Spleen (tissue), 11 donors: ENCODE measurements at regions not wholly inside any gene's neighbourhood (a gene's known extent, or its start where the extent isn't known, plus 50 kb on each side); places are given as distances from the start of the nearest gene placed in this dataset.

Experiments
- DNase-seq: peaks from one replicate; pipeline ENCODE4 v3.0.0-alpha.2; 2020
- H3K27ac ChIP-seq, 8 donors: fragments of 200-600 bp; sonication (generic) in 7 of 8; 1 replicate in 4 of 8; 2 replicates in 4 of 8; pipeline versions ENCODE4 v1.5.0 to v1.8.0; 2016 to 2021; ENCODE audit warnings: inconsistent platforms in 4 of 8, mild to moderate bottlenecking in 4 of 8, moderate library complexity in 1 of 8
- H3K27me3 ChIP-seq, 7 donors: fragments of 200-600 bp; sonication (generic) in 6 of 7; replicated peaks in 1 of 7; 1 replicate in 4 of 7; 2 replicates in 3 of 7; pipeline versions ENCODE4 v1.5.0 to v1.8.0; 2016 to 2021; ENCODE audit warnings: inconsistent platforms in 3 of 7, mild to moderate bottlenecking in 1 of 7
- H3K36me3 ChIP-seq, 6 donors: fragments of 200-600 bp; sonication (generic) in 5 of 6; 1 replicate in 4 of 6; 2 replicates in 2 of 6; pipeline versions ENCODE4 v1.5.0 to v1.8.0; 2016 to 2021; ENCODE audit warnings: inconsistent platforms in 2 of 6
- H3K4me1 ChIP-seq, 6 donors: fragments of 200-600 bp; sonication (generic) in 5 of 6; 1 replicate in 3 of 6; 2 replicates in 3 of 6; pipeline versions ENCODE4 v1.5.0 to v1.8.0; 2016 to 2021; ENCODE audit warnings: inconsistent platforms in 3 of 6
- H3K4me3 ChIP-seq, 8 donors: fragments of 200-600 bp; sonication (generic) in 7 of 8; 1 replicate in 4 of 8; 2 replicates in 4 of 8; pipeline versions ENCODE4 v1.5.0 to v1.8.0; 2016 to 2021; ENCODE audit warnings: inconsistent platforms in 4 of 8, mild to moderate bottlenecking in 4 of 8, moderate library complexity in 2 of 8
- H3K9me3 ChIP-seq, 8 donors: fragments of 200-600 bp; sonication (generic) in 7 of 8; 1 replicate in 4 of 8; 2 replicates in 4 of 8; pipeline versions ENCODE4 v1.5.0 to v1.8.0; 2016 to 2021; ENCODE audit warnings: inconsistent platforms in 4 of 8
- POLR2A ChIP-seq, 3 donors: fragments of 450-650 bp; IDR thresholded peaks; one replicate each; pipeline ENCODE4 v1.5.1; 2017; ENCODE audit warnings: antibody characterized with exemption in 3 of 3, mild to moderate bottlenecking in 1 of 3
- POLR2AphosphoS5 ChIP-seq, 3 donors: sonication (generic); formaldehyde crosslinking; IDR thresholded peaks; one replicate each; pipeline ENCODE4 v1.5.1; 2017; ENCODE audit warnings: antibody characterized with exemption in 3 of 3
- WGBS, 5 donors: extraction: QIAGEN DNeasy Blood & Tissue Kit in 3 of 5; methylation state at CpG; one replicate each; pipeline versions ENCODE4 v1.1.5 to v1.1.7; 2013 to 2018; 5-methylcytosine and 5-hydroxymethylcytosine counted together
- intact Hi-C: fragments of 100-400 bp; cut with DNase I; formaldehyde crosslinking; loops from one replicate; pipeline ENCODE4 v1.15.0; 2023; ENCODE audit warnings: low total_unique reads
- TF ChIP-seq, protein P1 (sequence below), 11 experiments: fragments of 200-600 bp in 7 of 11; fragments of 450-650 bp in 4 of 11; sonication (generic) in 4 of 11; IDR thresholded peaks in 8 of 11; conservative IDR thresholded peaks in 3 of 11; 1 replicate in 7 of 11; 2 replicates in 4 of 11; pipeline versions ENCODE4 v1.4.0 to v1.8.0; 2016 to 2021; ENCODE audit warnings: antibody characterized with exemption in 11 of 11, inconsistent platforms in 4 of 11, mild to moderate bottlenecking in 1 of 11
- donor health status: healthy with polysubstance abuse.
- donor health status: DM: no; HTN: no; CAD: no; lungs with moderate emphysema.
- donor health status: DM: no; HTN: no; CAD: no.
- donor health status: Bipolar disorder and iron deficiency.
- donor health status: healthy.
- donor health status: DM: no; HTN: no; CAD: no.
- donor health status: DM: yes; HTN: yes; CAD: no.

DNA sequence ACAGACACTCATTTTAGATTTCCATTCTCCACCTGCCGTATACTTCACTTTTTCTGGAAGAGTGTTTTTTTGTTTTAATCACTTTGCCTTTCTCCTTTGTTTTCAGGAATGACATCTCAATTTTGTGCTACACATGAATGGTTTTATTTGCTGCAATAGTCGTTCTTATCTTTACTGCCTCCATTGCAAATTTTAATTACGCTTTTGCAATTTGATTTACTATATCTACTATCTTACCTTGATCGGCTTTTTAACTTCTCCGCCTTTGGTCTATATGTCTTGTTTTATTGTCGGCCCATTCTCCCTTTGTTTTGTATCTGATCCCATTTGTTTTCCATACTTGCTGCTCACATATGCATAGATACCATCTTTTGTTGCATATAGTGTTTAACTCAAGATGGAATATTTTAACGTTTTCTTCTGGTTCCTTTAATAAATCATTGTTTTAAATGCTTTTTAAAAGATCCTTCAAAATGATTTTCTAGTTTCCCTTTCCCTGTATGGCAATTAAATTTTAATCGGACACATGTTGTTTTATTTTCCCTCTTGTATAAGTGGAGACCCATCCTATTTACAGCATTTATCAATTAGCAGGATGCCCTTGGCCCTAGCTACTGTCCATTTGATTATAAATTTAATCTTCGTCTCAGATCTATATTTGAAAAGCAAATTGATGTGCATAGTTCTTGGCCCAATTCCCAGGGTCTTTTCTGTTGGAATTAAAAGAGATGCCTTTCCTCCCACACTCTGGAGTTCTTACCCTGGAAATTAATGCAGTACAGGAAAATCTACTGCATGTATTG, 97.2 kb upstream of the CNTN4 start:
- intact Hi-C loops: no loop called here
- no peak for DNase-seq
- Histone ChIP-seq H3K36me3 (no peaks in the 10 kb centered on the region), H3K9me3 (peaks cover 0 to 17% (median 1%) of the 10 kb centered on the region in 8 donors), H3K4me1 (no peaks in the 10 kb centered on the region), H3K27me3 (no peaks in the 10 kb centered on the region), H3K4me3 (no peak overlapping the region), H3K27ac (no peak overlapping the region)
- TF ChIP-seq, protein P1, sequence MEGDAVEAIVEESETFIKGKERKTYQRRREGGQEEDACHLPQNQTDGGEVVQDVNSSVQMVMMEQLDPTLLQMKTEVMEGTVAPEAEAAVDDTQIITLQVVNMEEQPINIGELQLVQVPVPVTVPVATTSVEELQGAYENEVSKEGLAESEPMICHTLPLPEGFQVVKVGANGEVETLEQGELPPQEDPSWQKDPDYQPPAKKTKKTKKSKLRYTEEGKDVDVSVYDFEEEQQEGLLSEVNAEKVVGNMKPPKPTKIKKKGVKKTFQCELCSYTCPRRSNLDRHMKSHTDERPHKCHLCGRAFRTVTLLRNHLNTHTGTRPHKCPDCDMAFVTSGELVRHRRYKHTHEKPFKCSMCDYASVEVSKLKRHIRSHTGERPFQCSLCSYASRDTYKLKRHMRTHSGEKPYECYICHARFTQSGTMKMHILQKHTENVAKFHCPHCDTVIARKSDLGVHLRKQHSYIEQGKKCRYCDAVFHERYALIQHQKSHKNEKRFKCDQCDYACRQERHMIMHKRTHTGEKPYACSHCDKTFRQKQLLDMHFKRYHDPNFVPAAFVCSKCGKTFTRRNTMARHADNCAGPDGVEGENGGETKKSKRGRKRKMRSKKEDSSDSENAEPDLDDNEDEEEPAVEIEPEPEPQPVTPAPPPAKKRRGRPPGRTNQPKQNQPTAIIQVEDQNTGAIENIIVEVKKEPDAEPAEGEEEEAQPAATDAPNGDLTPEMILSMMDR (IDR thresholded peaks at IDR 0.05 in 8 of 11, conservative IDR thresholded peaks at IDR 0.05 in 3 of 11): no peak
- TF ChIP-seq POLR2AphosphoS5 (IDR thresholded peaks at IDR 0.05): no peak
- TF ChIP-seq POLR2A (IDR thresholded peaks at IDR 0.05): no peak
- 79 to 86% (median 82%) methylated on average over 9 of the region's 9 CpGs for WGBS, 5 donors

DNA sequence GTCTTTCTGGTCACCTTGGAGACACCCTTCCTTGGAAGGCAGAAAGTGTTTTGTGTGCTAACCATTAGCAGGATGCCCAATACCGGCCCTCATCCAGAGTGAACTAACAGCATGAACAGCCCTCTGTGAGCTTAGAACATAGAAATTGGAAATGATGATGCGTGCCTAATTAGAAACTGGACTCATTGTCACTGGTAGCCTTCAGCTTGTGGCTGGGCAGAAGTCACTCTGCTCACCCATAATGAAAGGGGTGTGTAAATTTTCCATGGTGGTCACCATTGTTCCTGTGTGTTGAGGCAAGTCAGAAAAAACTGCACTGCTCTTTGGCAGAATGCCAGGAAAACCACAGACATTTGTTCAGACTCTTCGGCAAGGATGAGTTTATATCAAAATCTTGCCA, 74.7 kb upstream of the CNTN4 start:
- no peak for DNase-seq

DNA sequence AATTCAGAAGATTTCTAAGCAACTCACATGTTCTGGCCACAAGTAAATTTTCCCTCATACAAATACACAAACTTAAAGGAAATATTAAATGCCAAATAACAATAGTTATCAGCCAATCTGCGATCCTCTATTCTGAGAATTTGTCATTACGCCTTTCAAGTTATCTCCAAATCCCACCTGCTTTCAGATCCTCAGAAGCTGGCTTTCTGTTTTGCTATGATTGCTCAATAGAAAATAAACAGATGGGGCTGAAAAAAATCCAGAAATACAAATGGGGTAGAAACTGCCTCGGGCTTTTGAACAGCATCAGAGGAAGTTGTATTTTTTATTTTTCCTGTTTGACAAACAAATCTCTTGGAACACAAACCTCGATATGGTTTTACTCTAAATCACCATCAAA, 74.0 kb upstream of the CNTN4 start:
- Histone ChIP-seq H3K9me3 (peaks cover 0 to 7% (median 0%) of the 10 kb centered on the region in 8 donors), H3K36me3 (no peaks in the 10 kb centered on the region), H3K27ac (no peak overlapping the region), H3K27me3 (no peaks in the 10 kb centered on the region), H3K4me1 (no peaks in the 10 kb centered on the region), H3K4me3 (no peak overlapping the region)
- 47 to 53% (median 49%) methylated on average over 4 of the region's 4 CpGs for WGBS, 5 donors
- DNase-seq: no peak
- TF ChIP-seq, protein P1 (IDR thresholded peaks at IDR 0.05 in 8 of 11, conservative IDR thresholded peaks at IDR 0.05 in 3 of 11): no peak
- TF ChIP-seq POLR2AphosphoS5 (IDR thresholded peaks at IDR 0.05) (no peak), POLR2A (IDR thresholded peaks at IDR 0.05) (no peak)
- intact Hi-C loops: no loop called here

More for the DNA sequence above, 74.7 kb upstream of the CNTN4 start:
- Histone ChIP-seq H3K36me3 (no peaks in the 10 kb centered on the region), H3K4me1 (no peaks in the 10 kb centered on the region), H3K9me3 (peaks cover 0 to 2% (median 0%) of the 10 kb centered on the region in 8 donors), H3K27me3 (no peaks in the 10 kb centered on the region), H3K4me3 (no peak overlapping the region), H3K27ac (no peak overlapping the region)
- intact Hi-C loops: no loop called here
- 63 to 74% (median 69%) methylated on average over 3 of the region's 3 CpGs for WGBS, 5 donors
- TF ChIP-seq, protein P1 (IDR thresholded peaks at IDR 0.05 in 8 of 11, conservative IDR thresholded peaks at IDR 0.05 in 3 of 11): no peak
- TF ChIP-seq POLR2A (IDR thresholded peaks at IDR 0.05) (no peak), POLR2AphosphoS5 (IDR thresholded peaks at IDR 0.05) (no peak)

DNA sequence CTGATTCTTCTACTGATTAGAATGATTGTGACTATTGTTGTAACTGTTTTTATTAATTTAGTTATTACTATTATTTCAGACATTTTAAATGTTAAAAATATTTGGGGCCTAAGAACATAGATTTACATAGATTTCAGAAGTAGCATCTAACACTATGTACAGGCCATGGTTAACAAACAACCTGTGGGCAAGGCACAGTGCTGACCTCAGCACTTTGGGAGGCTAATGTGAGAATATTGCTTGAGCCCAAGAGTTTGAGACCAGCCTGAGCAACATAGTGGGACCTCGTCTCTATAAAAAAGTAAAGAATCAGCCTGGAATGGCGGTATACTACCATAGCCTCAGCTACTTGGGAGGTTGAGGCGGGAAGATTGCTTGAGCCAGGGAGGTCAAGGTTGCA, 69.1 kb upstream of the CNTN4 start:
- peaks cover 0 to 9% (median 0%) of the 10 kb centered on the region in 8 donors for H3K9me3 ChIP-seq
- H3K27me3 ChIP-seq: no peaks in the 10 kb centered on the region
- H3K4me3 ChIP-seq: no peak overlapping the region
- WGBS, 5 donors: 87 to 96% (median 91%) methylated on average over 3 of the region's 3 CpGs
- H3K36me3 ChIP-seq: no peaks in the 10 kb centered on the region
- H3K4me1 ChIP-seq: no peaks in the 10 kb centered on the region
- no peak for TF ChIP-seq POLR2AphosphoS5 (IDR thresholded peaks at IDR 0.05)
- TF ChIP-seq POLR2A (IDR thresholded peaks at IDR 0.05): no peak
- TF ChIP-seq, protein P1 (IDR thresholded peaks at IDR 0.05 in 8 of 11, conservative IDR thresholded peaks at IDR 0.05 in 3 of 11): no peak
- no peak for DNase-seq
- no peak overlapping the region for H3K27ac ChIP-seq
- intact Hi-C loops: no loop called here
